HepG2 (cell line): ENCODE measurements at regions not wholly inside any gene's neighbourhood (a gene's known extent, or its start where the extent isn't known, plus 50 kb on each side); places are given as distances from the start of the nearest gene placed in this dataset.

ENCODE experiments used
- ATAC-seq: fragments of 200-7000 bp; cut with Tn5 transposase; 3 replicates; pipeline ENCODE4 v1.9.1; 2020; ENCODE audit warnings: mild to moderate bottlenecking, moderate library complexity
- BruUV-seq: library from RNA; stranded (reverse); fragments of 400-500 nt; replicated peaks from 2 replicates; lab custom pipeline; 2021; lab: Mats Ljungman, UMichigan
- CTCF ChIA-PET: fragments of 300-600 bp; formaldehyde crosslinking; extraction: SDS; loops from one replicate; lab custom pipeline; 2021; ENCODE audit warnings: low total read pairs, inconsistent platforms, low intra/inter-chr PET ratio; lab: Yijun Ruan, JAX
- POLR2A ChIA-PET: fragments of 350-600 bp; sonication (Branson Sonifier 250); formaldehyde crosslinking; loops from one replicate; lab custom pipeline; 2020; ENCODE audit warnings: antibody characterized with exemption, inconsistent platforms; lab: Yijun Ruan, JAX
- DNase-seq: peaks from one replicate; pipeline ENCODE4 v3.0.0-alpha.2; 2015; ENCODE audit warnings: low spot score
- FAIRE-seq: peaks from 3 replicates; lab custom pipeline; 2011; peaks lifted over from hg19 to GRCh38; lab: Jason Lieb, UNC
- H2AFZ ChIP-seq: one replicate; pipeline ENCODE4 v1.6.1; 2011; ENCODE audit warnings: low read length, inconsistent platforms
- H3K27ac ChIP-seq: fragments of 300-600 bp; 3 replicates; pipeline ENCODE4 v1.8.0; 2011; ENCODE audit warnings: mixed run types, mild to moderate bottlenecking, mixed read lengths, low read length, inconsistent platforms; ENCODE audit not compliant: insufficient read depth; ENCODE audit errors: extremely low read length
- H3K27me3 ChIP-seq, 2 experiments: fragments of 200-600 bp in 1 of 2; 2 replicates in 1 of 2; 3 replicates in 1 of 2; pipeline versions ENCODE4 v1.6.0 to v1.8.0; 2011; ENCODE audit warnings: low read length in 2 of 2, mild to moderate bottlenecking in 2 of 2, moderate library complexity in 2 of 2, inconsistent platforms in 1 of 2; ENCODE audit not compliant: insufficient read depth in 2 of 2, control insufficient read depth in 1 of 2
- H3K36me3 ChIP-seq, 2 experiments: fragments of 200-600 bp in 1 of 2; replicated peaks in 1 of 2; 2 replicates in 1 of 2; 3 replicates in 1 of 2; pipeline versions ENCODE4 v1.5.1 to v1.8.0; 2011; ENCODE audit warnings: low read length in 2 of 2, inconsistent platforms in 1 of 2; ENCODE audit not compliant: insufficient read depth in 2 of 2, control insufficient read depth in 1 of 2
- H3K4me1 ChIP-seq: 2 replicates; pipeline ENCODE4 v1.5.1; 2012; ENCODE audit warnings: low read length, inconsistent platforms; ENCODE audit not compliant: insufficient read depth
- H3K4me2 ChIP-seq: 2 replicates; pipeline ENCODE4 v1.6.0; 2011; ENCODE audit warnings: low read depth, low read length, inconsistent platforms
- H3K4me3 ChIP-seq, 3 experiments: fragments of 200-600 bp in 1 of 3; sonication (generic), shearing (Covaris generic) in 1 of 3; replicated peaks in 1 of 3; 2 replicates each; pipeline ENCODE4 v1.5.1; 2011 to 2016; ENCODE audit warnings: low read length in 3 of 3, inconsistent platforms in 2 of 3, low read depth in 2 of 3, mild to moderate bottlenecking in 2 of 3, control low read depth in 1 of 3, mixed read lengths in 1 of 3; ENCODE audit not compliant: insufficient read depth in 1 of 3
- H3K79me2 ChIP-seq: one replicate; pipeline ENCODE4 v1.6.1; 2011; ENCODE audit warnings: low read length, inconsistent platforms; ENCODE audit not compliant: insufficient read depth
- H3K9ac ChIP-seq: 2 replicates; pipeline ENCODE4 v1.6.0; 2011; ENCODE audit warnings: mild to moderate bottlenecking, low read depth, low read length, inconsistent platforms; ENCODE audit not compliant: insufficient read depth
- H3K9me3 ChIP-seq: 2 replicates; pipeline ENCODE4 v1.5.1; 2012; ENCODE audit warnings: mild to moderate bottlenecking, low read length
- H4K20me1 ChIP-seq: 2 replicates; pipeline ENCODE4 v1.6.0; 2011; ENCODE audit warnings: inconsistent platforms, mild to moderate bottlenecking, low read length, moderate library complexity; ENCODE audit not compliant: insufficient read depth
- ATAD3A ChIP-seq: sonication (generic); formaldehyde crosslinking; IDR thresholded peaks from 2 replicates; pipeline ENCODE4 v1.4.0; 2020; ENCODE audit warnings: missing genetic modification reagents
- DRAP1 ChIP-seq: IDR thresholded peaks from 2 replicates; pipeline ENCODE4 v1.6.1; 2016; ENCODE audit warnings: missing genetic modification reagents, missing compliant biosample characterization
- FOXA3 ChIP-seq: IDR thresholded peaks from 2 replicates; pipeline ENCODE4 v1.6.1; 2016; ENCODE audit warnings: missing genetic modification reagents, missing compliant biosample characterization
- HOMEZ ChIP-seq: IDR thresholded peaks from 2 replicates; pipeline ENCODE4 v1.6.1; 2016; ENCODE audit warnings: low read depth
- HOXD1 ChIP-seq: sonication (generic); formaldehyde crosslinking; IDR thresholded peaks from 2 replicates; pipeline ENCODE4 v1.5.0; 2020; ENCODE audit warnings: missing genetic modification reagents
- KLF16 ChIP-seq, 2 experiments: sonication (generic) in 1 of 2; formaldehyde crosslinking in 1 of 2; IDR thresholded peaks; 2 replicates each; pipeline versions ENCODE4 v1.6.1 to v1.8.0; 2016 to 2023; ENCODE audit warnings: missing genetic modification reagents in 2 of 2, missing compliant biosample characterization in 1 of 2
- MIER3 ChIP-seq: IDR thresholded peaks from 2 replicates; pipeline ENCODE4 v1.6.1; 2016; ENCODE audit warnings: missing compliant biosample characterization, borderline replicate concordance
- MLXIP ChIP-seq: sonication (generic); formaldehyde crosslinking; IDR thresholded peaks from 2 replicates; pipeline ENCODE4 v1.9.0; 2021; ENCODE audit warnings: missing genetic modification reagents, borderline replicate concordance
- NCOA5 ChIP-seq: sonication (generic); formaldehyde crosslinking; IDR thresholded peaks from 2 replicates; pipeline ENCODE4 v1.4.0; 2020; ENCODE audit warnings: missing genetic modification reagents
- NFRKB ChIP-seq: fragments of 450-650 bp; IDR thresholded peaks from 2 replicates; pipeline ENCODE4 v1.6.1; 2017
- SOX13 ChIP-seq, 3 experiments: fragments of 450-650 bp in 1 of 3; sonication (generic) in 1 of 3; formaldehyde crosslinking in 1 of 3; IDR thresholded peaks in 2 of 3; conservative IDR thresholded peaks in 1 of 3; 2 replicates each; pipeline versions ENCODE4 v1.5.0 to v1.6.1; 2016 to 2020; ENCODE audit warnings: antibody characterized with exemption in 1 of 3, mild to moderate bottlenecking in 1 of 3, missing compliant biosample characterization in 1 of 3, missing genetic modification reagents in 1 of 3, moderate library complexity in 1 of 3
- TCF7 ChIP-seq: sonication (generic); IDR thresholded peaks from 2 replicates; pipeline ENCODE4 v1.6.1; 2016; ENCODE audit warnings: antibody characterized with exemption, low read depth
- ZBTB7B ChIP-seq: sonication (generic); formaldehyde crosslinking; IDR thresholded peaks from 2 replicates; pipeline ENCODE4 v1.4.0; 2020; ENCODE audit warnings: missing genetic modification reagents
- ZNF513 ChIP-seq: sonication (generic); formaldehyde crosslinking; conservative IDR thresholded peaks from 2 replicates; pipeline ENCODE4 v1.5.0; 2020; ENCODE audit warnings: missing genetic modification reagents
- ZNF547 ChIP-seq: sonication (generic); formaldehyde crosslinking; IDR thresholded peaks from 2 replicates; pipeline ENCODE4 v1.5.1; 2020; ENCODE audit warnings: mild to moderate bottlenecking, missing genetic modification reagents
- WGBS: methylation state at CpG from one replicate; pipeline ENCODE4 v1.1.6; 2017; ENCODE audit warnings: low lambda C conversion rate; 5-methylcytosine and 5-hydroxymethylcytosine counted together
- in situ Hi-C: cut with HindIII; loops from 2 replicates; pipeline ENCODE4 v1.10.0; 2017; ENCODE audit warnings: low pct_unique_long_range_greater_than_20kb; ENCODE audit not compliant: extremely low pct_ligation_motif_present
- intact Hi-C: fragments of 100-400 bp; cut with micrococcal nuclease; formaldehyde crosslinking; loops from one replicate; pipeline ENCODE4 v1.10.0; 2022; ENCODE audit not compliant: unreplicated experiment

GRCh38 chr6:6847591-6847990 is 259.1 kb downstream of the LY86 start:
- Histone ChIP-seq H4K20me1 (no peaks in the 10 kb centered on the region), H3K9me3 (no peaks in the 10 kb centered on the region), H3K79me2 (no peaks in the 10 kb centered on the region), H3K4me1 (no peaks in the 10 kb centered on the region), H2AFZ (no peak overlapping the region), H3K36me3 (no peaks in the 10 kb centered on the region), H3K27ac (no peak overlapping the region), H3K9ac (no peak overlapping the region), H3K4me2 (no peak overlapping the region), H3K27me3 (peaks cover 0 to 14% of the 10 kb centered on the region in 2 experiments; a peak in 2 of 5 replicates), H3K4me3 (no peak overlapping the region)
- in situ Hi-C loops (no loop called here), intact Hi-C loops (no loop called here)
- ChIA-PET CTCF (no interaction called here), POLR2A (no interaction called here)
- ATAC-seq (no peak), DNase-seq (no peak), FAIRE-seq (no peak)
- TF ChIP-seq HOXD1 (no peak), HOMEZ (CRISPR knock-in tag) (no peak), NCOA5 (CRISPR knock-in tag) (no peak), KLF16 (CRISPR knock-in tag; IDR thresholded peaks at IDR 0.05) (no peak), TCF7 (no peak), ATAD3A (CRISPR knock-in tag) (no peak), ZNF547 (CRISPR knock-in tag) (no peak), ZBTB7B (CRISPR knock-in tag) (no peak), FOXA3 (no peak), DRAP1 (CRISPR knock-in tag) (no peak), MIER3 (no peak), ZNF513 (CRISPR knock-in tag) (no peak), NFRKB (no peak), SOX13 (IDR thresholded peaks at IDR 0.05) (no peak), SOX13 (CRISPR knock-in tag; conservative IDR thresholded peaks at IDR 0.05 in 1 of 2, IDR thresholded peaks at IDR 0.05 in 1 of 2) (no peak), MLXIP (no peak)
- WGBS = 50% methylated on average over 2 of the region's 3 CpGs
- no TSS peak for BruUV-seq
